HG02885 (cell line): ENCODE measurements at regions not wholly inside any gene's neighbourhood (a gene's known extent, or its start where the extent isn't known, plus 50 kb on each side); places are given as distances from the start of the nearest gene placed in this dataset.

Source experiments
- ATAC-seq: cut with Tn5 transposase; IDR thresholded peaks from one replicate; pipeline ENCODE4 v1.9.1; 2021; ENCODE audit warnings: mild to moderate bottlenecking; ENCODE audit not compliant: unreplicated experiment, poor library complexity

DNA sequence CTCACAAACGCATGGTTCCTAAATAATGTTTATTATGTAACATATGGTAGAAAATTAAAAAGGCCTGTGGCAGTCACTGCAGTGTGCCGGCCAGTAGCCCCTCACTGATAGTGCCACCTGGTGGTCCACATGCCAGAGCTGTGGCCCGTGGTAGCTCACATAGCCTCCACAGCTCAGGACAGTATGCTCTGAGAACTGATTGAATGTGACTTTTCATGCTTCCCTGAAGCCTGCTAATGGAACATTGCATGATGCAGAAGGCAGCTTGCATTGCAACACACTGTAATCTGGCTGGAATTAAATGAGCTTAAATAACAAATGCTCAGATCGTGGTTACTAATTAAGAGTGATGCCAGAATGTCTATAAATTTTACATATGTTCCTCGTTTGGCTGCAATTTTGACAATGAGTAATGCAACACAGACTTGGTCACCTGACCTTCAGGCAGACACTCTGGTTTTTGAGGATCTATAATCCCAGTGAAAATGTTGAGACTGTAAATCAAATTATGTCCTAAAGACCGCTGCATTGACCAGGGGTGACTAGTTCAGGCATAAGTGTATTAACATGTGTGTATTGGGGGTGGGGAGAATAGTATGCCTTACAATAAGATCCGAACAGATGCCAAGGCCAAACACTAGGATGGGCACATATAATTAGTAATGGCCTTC is 566.4 kb downstream of the METTL15 start:
- no peak for ATAC-seq

DNA sequence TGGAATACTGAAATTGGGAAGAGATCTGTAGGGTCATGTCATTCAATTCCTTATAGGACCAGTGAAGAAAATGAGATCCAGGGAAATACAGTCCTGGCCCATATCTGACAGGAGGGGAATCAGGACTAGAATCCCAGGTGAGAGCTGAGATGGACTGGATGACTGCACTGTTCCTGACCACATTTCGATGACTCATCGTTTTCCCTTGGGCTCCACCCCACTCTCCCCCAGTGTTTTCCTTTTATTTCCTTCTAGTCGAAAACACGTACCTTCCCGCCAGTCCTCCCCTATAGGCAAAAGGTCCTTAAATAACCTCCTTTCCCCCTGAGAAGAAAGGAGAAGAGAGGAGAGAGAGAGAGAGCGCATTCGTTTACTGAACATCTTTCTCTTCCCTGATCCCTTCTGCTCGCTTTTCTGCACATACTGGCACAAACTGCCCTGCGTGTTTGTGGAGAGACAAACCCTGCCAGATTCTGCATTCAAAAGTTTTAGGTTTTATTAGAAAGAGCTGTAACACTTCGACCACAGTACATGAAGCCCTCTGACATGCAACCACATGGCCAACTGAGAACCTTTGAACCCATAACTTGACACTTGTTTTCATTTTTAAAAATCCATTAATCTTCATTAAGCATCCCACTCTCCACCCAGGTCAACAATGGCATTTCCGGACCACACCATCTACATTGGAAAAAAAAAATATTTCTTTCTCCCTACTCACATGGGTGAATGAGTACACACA is 565.7 kb downstream of the METTL15 start:
- no peak for ATAC-seq

DNA sequence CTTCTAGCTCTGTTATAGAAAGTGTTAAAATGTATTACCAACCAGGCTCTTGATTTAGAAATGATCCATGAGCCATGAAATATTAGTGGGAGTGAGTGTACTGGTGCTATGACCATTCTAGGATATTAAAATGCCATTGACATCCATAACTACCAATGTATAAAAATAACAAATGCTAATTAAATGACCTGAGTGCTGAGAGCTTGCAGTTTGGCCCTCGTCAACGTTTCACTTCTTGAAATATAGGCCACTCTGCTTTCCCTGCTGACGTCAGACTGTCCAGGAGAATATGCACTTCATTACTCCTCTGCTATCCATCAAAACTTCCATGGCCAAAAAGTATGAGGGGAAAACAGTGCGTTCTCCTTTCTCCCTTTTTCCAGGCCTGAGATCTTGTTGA is 563.1 kb downstream of the METTL15 start:
- no peak for ATAC-seq

DNA sequence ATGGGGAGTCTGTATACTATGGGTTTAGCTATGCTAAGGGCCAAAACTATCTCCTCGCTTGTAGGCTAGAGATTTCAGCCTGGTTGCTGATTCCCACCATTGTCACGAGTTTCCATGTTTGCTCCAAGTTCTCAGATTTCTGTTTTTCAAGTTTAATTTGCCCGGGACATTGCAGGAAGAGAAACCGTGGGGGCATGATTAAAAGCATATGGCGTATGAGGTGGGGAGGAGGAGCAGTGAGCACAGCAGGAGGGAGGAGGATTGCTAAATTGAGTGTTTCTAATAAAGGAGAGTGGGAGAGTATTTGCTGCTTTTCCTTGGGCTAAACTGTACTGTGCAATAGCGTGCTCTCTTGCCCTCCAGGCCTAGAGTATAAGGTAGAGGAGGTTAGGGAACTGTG is 558.4 kb downstream of the METTL15 start:
- no peak for ATAC-seq

DNA sequence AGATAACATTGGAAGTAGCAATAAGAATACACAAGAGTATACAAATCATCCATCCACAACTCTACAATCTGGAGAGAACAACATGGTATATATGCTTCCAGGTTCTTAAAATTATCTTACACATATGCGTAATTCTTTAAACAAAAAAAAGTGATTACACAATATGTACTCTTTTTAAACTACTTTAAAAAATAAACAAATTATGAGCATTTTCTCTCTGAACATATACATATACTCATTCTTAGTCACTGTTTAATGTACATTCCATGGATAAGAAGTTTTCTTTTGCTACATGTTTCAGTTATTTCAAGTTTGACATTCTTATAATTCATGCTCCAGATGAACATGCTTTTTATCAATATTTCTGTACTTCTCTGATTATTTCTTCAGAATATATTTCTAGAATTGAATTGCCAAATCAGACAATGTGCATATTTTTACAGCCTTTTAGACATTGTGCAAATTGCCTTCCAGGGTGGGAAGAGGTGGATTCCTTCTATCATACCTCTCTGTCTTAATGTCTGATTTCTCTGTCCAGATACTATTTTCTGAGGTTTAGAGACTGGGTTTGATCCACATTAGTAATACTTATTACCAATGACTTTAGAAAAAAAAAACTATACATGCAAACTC is 551.6 kb downstream of the METTL15 start:
- ATAC-seq, result no peak

DNA sequence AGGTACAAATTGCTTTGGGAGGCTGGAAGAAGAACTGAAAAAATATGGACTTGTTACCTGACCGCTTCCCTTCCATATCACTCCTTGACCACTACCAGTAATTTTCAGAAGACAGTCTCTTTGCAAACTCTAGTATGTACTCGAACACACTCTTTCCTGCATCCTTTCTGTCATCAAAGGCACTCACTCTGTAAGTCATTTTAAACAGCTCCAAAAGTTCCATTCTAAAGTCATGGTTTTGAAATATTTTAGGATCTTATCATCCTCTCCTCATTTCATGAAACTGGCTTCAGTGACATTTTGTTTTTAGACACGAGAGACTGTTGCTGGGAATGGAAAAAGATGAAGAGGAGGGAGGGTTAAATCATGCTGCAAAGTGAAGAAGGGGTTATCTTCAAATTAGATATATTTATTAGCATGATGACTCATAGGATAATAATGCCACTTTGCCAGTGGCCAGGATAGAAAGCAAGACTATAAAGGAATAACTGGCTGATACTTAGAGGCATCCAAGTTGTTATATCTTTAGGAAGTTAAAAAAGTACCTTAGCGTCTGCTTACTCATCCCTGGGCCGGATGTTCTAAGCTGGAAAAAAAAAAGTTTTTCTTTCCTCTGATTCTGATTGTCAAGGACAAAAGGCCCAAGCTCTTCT is 549.3 kb downstream of the METTL15 start:
- ATAC-seq, result no peak

DNA sequence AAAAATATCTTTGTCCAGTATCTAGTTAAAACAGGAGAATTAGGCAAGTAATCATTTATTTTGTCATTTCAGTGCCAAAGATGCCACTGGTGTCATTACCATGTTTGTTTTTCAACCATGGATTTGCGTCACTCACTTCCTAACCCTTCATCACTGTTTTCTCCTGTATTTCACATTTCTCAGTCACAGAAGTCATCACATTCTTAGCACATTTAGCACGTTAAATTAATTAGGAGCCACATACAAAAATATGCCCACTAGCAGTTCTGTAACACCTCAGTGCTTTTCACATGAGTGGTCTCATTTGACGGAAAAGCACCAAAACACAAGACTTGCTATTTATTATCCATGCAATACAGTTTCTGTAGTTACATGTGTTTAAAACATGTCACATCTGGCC is 546.0 kb downstream of the METTL15 start:
- no peak for ATAC-seq

DNA sequence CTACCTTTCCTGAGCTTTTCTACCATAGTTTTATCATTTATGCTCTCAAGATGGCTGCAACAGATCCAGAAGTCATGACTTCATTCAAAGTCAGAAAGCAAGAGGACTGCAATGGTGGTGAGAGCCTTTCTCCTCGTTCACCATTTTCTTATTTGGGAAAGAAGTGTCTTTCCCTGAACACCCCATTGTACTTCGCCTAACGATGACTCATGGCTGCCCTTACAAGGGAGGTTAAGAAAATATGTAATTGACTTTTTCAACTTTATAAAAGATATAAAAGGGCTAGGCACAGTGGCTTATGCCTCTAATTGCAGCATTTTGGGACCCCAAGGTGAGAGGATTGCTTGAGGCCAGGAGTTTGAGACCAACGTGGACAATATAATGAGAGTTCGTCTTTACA is 541.7 kb downstream of the METTL15 start:
- no peak for ATAC-seq

DNA sequence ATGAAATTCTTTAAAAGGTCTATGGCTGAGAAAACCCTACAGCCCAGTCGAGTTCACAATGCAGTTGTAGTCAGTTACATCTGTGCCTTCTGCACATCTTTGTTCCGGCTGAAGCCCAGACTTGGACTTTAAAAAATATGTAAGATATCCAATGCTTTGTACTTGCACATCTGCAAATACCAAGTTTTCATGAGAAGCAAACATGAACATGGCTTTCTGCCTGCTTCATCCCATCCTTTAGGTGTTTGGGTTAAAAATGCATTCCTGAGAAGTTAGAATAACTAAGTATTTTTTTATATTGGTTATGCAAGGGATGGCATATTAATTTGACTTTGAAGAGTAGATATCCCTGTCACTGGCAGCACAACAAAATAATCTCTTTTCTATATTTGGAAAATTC is 528.4 kb downstream of the METTL15 start:
- ATAC-seq, result no peak

DNA sequence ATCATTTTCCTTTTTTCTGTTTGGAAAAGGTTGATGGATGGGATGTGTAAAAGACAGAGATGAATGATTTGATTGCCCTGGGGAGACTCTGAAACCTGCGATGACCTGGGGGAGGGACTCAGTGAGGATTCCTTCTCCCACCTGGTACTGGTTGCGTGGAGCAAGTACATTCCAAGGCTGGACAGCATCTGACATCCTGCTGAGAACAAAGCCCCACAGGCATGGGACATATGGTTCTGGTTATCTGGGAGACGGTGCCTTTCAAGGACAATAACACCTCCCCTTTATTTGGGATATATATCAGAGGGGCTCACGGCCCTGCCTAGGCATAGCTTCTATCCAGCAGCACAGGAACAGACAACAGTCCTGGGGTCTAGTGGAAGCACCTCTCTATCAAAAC is 527.8 kb downstream of the METTL15 start:
- no peak for ATAC-seq

DNA sequence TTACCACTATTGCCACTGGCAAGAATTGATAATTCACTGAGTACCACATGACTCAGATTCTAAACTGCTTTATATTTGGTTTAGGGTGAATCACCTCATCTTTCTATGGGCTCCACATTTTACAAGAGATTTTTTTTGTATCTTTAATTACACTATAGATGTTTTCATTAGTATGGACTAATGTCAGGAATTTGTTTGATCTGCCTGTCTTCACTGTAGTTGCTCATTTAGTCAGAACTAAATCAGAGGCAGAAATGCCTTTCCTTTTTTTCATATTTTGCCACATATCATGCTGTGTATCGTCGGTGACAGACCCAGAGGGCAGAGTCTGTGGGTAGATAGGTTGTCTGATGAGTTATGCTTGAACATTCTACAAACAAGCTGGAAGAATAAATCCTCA is 524.1 kb downstream of the METTL15 start:
- no peak for ATAC-seq

DNA sequence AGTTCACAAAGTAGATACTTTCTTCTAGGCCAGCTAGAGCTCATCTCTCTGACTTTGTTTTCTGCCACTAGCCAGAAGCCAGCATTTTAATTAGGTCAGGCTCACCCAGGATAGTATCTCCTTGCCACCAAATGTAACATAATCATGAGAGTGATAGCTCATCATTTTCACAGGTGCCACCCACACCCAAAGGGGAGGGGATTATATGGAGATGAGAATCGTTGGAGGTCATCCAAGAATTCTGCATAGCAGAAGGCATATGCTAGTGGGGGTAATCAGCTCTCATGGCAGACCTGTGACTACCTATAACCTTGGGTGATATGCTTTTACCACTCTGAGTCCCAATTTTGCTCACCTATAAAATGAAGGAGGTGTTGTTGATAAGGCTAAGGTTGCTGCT is 523.0 kb downstream of the METTL15 start:
- no peak for ATAC-seq

DNA sequence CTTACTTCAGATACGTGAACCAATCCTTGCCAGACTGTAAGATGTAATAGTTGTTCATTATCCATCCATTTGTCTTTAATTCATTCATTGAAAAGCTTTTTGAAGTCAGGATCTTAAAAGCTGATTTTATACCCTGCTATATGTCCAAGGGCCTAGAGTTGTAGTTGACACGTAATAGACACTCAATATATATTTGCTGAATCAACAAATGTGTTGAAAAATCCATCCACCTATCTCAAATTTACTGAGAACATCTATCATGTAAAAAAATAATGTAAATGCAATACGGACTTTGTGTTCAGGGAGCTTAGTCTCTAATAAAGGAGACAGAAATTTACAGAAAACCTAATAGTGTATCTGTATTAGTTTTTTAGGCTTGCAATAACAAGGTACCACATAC is 521.0 kb downstream of the METTL15 start:
- ATAC-seq, result no peak

DNA sequence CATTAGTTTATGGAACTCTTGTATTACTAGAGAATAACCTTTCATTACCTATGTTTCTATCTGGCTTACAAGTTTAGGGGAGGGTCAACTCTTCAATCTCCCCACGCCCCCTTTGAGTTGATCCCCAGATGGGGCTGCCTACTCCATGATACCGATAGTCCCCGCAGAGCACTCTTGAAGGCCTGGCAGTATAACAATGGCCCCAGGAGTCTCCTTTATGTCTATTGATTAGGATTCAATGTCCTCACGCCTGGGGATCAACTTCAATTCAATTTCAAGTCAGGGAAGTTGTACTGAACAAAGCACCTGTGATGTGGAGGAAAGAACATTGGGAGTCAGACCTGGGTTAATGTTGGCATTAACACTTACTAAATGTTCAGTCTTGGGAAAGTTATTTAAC is 520.2 kb downstream of the METTL15 start:
- no peak for ATAC-seq

DNA sequence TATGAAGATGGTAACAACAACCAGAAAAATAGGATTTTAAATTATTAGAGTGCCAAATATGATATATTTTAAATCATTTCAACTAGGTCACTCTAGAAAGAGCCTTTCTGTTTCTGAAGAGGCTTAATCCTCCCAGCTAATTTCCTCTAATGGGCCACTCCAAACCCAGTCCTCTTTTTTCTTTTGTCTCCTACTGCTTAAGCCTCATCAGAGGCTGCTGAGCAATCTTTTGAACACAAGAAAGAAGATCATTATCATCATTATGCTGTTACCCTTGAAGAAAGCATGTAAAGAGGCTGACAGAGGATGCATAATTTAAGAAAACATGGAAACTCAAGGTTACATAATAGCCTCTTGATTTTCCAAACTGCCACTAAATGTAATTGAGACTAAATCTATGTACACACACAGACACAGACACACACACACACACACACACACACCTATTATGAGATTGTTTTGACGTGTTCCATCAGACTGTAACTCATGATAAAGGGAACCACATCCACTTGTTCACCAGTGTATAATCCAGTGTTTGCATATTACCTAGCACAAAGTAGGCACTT is 519.6 kb downstream of the METTL15 start:
- ATAC-seq, result no peak

DNA sequence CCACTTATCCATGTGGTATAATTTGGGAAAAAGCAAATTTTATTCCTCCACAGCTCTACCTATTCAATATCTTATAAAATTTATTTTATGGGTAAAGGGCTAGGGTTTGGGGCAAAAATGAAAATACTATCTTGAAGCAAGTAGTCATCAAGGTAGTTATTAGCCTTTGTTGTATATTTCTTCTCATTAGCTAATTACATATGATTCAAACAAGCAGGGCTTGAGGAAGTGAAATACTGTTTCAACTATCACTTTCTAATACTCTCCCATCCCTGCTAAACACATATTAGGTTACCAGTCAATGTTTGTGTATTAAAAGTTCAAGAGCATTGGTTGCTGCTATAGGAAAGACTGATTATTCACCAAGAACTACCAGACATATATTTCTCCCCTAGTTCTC is 517.3 kb downstream of the METTL15 start:
- no peak for ATAC-seq

DNA sequence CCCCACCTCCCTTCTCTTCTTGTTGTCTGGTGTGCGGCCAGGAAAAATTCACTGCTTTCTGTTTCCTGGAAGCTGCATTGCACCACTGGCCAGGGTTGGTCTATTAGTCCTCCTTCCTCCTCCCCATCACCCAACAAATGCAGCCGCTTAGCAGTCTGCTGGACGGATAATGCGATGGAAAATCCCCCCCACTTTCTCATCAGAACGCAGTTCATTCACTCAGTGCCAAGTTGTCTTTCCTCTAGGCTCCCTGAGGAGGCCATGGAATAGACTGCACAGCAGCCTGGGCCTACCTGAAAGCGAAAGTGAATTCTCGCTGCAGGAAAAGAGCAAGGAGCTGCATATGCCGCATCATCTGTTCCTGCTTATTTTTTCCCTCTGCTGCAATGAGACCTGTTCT is 513.6 kb downstream of the METTL15 start:
- no peak for ATAC-seq

DNA sequence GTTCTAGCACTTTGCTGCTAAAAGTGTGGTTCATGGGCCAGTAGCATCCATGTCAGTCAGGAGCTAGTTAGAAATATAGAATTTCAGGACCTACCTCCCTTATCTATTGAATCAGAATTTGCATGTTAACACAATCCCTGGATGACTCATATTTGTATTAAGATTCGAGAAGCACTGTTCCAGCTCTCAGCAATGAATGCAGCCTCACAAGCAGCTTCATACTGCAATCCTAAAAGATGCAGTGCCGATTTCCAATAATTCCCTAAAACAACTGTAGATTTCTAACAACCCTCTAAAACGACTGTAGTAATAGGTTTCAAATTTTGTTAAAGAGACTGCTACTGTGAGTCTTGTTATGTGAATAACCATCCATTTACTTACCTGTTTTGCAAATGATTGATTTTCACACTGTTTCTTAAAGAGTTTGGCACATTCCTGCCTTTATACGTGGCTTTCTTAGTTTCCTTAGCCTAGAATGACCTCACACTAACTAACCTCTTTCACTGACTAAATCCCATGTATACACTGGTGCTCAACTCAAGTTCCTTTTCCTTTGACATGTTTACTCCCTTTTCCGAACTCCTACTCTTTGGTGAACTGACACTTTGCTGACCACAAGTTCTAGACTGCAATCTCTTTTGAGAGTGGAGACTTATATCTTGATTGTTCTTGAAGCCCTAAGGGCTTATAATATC is 511.8 kb downstream of the METTL15 start:
- ATAC-seq, result no peak

DNA sequence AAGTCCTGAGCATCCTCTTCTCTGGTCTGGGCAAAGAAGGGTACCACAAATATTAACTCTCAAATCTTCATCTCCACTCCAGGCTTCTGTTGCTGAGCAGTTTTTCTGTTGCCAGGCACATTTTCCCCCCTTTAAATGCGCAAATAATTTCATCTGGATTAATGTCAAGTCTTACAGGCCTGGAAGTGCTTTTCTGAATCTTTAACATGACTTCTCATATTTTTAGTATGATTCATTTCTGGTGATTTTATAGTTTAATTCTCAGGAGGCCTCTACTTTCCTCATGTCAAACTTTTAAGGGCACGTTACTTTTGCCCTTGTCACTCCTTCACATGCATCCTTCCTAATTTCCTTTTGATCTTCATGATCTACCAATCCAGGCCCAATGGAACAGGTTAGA is 510.2 kb downstream of the METTL15 start:
- ATAC-seq, result no peak
